Lower leg skin (tissue), 4 donors: ENCODE measurements at regions not wholly inside any gene's neighbourhood (a gene's known extent, or its start where the extent isn't known, plus 50 kb on each side); places are given as distances from the start of the nearest gene placed in this dataset.

ENCODE experiments used
- DNase-seq, 2 donors: peaks; one replicate each; pipeline ENCODE4 v3.0.0-alpha.2; 2019; ENCODE audit warnings: low spot score in 2 of 2
- H3K4me3 ChIP-seq: fragments of 200-600 bp; sonication (generic); 2 replicates; pipeline ENCODE4 v1.5.1; 2017; ENCODE audit warnings: mild to moderate bottlenecking, low read depth; ENCODE audit not compliant: poor library complexity, severe bottlenecking
- POLR2A ChIP-seq, 2 donors: fragments of 450-650 bp; IDR thresholded peaks; one replicate each; pipeline ENCODE4 v1.6.1; 2016 to 2017; ENCODE audit warnings: antibody characterized with exemption in 2 of 2, mild to moderate bottlenecking in 1 of 2, moderate library complexity in 1 of 2
- WGBS, 2 donors: methylation state at CpG; one replicate each; pipeline ENCODE4 v1.1.5; 2018; 5-methylcytosine and 5-hydroxymethylcytosine counted together
- intact Hi-C: fragments of 100-400 bp; cut with DNase I; formaldehyde crosslinking; loops from one replicate; pipeline ENCODE4 v1.15.0; 2023; ENCODE audit warnings: low total_unique reads
- TF ChIP-seq, protein P1 (sequence below), 3 donors: fragments of 450-650 bp; IDR thresholded peaks; one replicate each; pipeline ENCODE4 v1.5.1; 2016; ENCODE audit warnings: antibody characterized with exemption in 3 of 3, mild to moderate bottlenecking in 3 of 3, moderate library complexity in 2 of 3

DNA sequence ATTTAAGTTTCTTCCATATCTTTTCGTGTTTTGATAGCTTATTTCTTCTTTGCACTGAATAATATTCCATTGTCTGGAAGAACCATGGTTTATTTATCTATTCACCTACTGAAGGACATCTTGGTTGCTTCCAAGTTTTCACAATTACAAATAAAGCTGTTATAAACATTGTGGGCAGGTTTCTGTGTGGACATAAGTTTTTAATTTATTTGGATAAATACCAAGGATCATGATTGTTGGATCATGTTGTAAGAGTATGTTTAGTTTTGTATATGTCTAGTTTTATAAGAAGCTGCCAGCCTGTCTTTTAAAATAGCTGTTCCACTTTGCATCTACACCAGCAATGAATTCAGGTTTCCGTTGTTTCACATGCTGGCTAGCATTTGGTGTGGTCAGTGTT is 339.4 kb downstream of the CDH11 start:
- DNase-seq = no peak
- no peak overlapping the region for H3K4me3 ChIP-seq
- TF ChIP-seq, protein P1, sequence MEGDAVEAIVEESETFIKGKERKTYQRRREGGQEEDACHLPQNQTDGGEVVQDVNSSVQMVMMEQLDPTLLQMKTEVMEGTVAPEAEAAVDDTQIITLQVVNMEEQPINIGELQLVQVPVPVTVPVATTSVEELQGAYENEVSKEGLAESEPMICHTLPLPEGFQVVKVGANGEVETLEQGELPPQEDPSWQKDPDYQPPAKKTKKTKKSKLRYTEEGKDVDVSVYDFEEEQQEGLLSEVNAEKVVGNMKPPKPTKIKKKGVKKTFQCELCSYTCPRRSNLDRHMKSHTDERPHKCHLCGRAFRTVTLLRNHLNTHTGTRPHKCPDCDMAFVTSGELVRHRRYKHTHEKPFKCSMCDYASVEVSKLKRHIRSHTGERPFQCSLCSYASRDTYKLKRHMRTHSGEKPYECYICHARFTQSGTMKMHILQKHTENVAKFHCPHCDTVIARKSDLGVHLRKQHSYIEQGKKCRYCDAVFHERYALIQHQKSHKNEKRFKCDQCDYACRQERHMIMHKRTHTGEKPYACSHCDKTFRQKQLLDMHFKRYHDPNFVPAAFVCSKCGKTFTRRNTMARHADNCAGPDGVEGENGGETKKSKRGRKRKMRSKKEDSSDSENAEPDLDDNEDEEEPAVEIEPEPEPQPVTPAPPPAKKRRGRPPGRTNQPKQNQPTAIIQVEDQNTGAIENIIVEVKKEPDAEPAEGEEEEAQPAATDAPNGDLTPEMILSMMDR (IDR thresholded peaks at IDR 0.05) = no peak
- no peak for TF ChIP-seq POLR2A (IDR thresholded peaks at IDR 0.05)
- WGBS, 2 donors = 76 to 81% methylated on average over 2 of the region's 2 CpGs
- intact Hi-C loops = no loop called here

DNA sequence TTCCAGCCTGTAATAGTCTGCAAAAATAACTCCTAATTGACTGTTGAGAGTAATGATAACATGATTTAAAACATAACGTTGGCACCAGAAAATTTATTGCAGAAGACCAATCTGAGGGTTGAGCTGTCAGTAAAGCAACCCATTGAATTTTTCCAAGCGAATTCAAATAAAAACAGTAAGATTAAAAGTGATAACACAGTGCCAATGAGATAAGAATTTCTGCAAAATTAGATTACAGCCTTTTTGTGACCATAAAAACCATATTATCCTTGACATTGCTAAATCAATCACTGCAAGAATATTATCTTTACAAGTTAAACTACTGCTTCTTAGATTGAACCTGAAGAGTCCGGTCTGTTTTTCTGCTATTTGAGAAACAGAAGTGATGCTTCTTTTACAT is 341.4 kb downstream of the CDH11 start:
- H3K4me3 ChIP-seq = no peak overlapping the region
- TF ChIP-seq POLR2A (IDR thresholded peaks at IDR 0.05) = no peak
- TF ChIP-seq, protein P1 (IDR thresholded peaks at IDR 0.05) = no peak
- intact Hi-C loops = no loop called here
- DNase-seq = no peak
- 60 to 66% methylated on average over 3 of the region's 3 CpGs for WGBS, 2 donors

DNA sequence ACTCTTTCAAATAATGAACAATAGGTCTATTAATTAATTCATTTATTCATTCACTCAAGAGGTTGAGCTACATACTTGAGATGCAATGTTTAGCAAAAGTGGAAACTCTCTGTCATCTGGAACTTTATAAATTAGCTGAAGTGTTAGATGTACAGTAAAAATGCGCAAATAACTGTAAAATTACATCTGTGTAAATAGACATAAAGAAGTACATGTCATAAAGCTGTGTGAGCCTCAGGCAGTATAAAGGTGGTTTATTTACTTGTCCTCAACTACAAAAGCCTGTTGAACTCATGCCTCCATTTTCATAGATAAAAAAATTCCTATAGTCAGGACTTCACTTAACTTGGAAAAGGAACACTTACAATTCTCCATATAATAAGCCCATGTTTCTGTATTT is 343.1 kb downstream of the CDH11 start:
- intact Hi-C loops = no loop called here
- H3K4me3 ChIP-seq = no peak overlapping the region
- TF ChIP-seq, protein P1 (IDR thresholded peaks at IDR 0.05) = no peak
- no peak for TF ChIP-seq POLR2A (IDR thresholded peaks at IDR 0.05)
- DNase-seq = no peak
- 60 to 78% methylated on average over 1 of the region's 1 CpG for WGBS, 2 donors

- TF ChIP-seq, protein P1 (IDR thresholded peaks at IDR 0.05) = no peak
- no peak for TF ChIP-seq POLR2A (IDR thresholded peaks at IDR 0.05)
- no peak for DNase-seq
- WGBS, 2 donors = 52 to 63% methylated on average over 2 of the region's 2 CpGs
- H3K4me3 ChIP-seq = no peak overlapping the region
- intact Hi-C loops = no loop called here
These were observed 348.2 kb downstream of the CDH11 start for GRCh38 chr16:64773638-64774037.

DNA sequence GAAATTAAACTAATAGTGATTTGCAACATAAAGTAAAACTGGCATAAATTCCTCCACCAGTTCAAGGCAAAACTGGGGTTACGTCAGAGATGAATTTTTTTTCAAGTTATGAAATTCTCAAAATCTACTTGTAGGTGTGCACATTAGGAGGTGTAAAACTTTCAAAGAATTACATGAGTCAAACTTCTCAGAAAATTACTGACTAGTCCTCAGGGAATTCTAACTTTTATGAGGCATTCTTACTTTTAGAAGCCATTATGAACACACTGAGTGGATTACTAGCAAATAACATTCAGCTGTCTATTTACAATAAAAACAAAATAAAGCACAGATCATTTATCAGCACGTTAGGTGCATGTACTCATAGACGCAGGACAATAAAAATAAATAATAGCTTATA is 348.7 kb downstream of the CDH11 start:
- H3K4me3 ChIP-seq = no peak overlapping the region
- intact Hi-C loops = no loop called here
- 50 to 61% methylated on average over 3 of the region's 3 CpGs for WGBS, 2 donors
- no peak for DNase-seq
- TF ChIP-seq, protein P1 (IDR thresholded peaks at IDR 0.05) = no peak
- TF ChIP-seq POLR2A (IDR thresholded peaks at IDR 0.05) = no peak

DNA sequence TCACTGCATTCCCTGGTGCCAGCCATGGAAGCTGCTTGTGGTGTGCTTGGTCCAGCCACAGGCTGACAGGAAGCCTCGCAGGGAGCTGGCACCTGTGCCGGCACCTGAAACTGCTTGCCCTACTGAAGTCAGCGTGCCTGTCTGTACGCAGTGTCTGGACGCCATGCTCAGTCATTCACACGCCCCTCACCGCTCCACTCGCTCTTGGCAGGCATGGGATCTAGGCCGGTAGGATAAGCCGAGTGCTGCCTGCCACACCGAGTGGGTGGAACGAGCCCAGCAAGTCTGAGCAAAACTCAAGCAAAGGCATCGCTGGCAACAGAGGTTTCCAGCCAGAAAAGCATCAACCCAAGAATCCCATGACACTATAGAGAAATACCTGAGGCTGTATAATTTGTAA is 350.6 kb downstream of the CDH11 start:
- TF ChIP-seq, protein P1 (IDR thresholded peaks at IDR 0.05) = no peak
- no peak for TF ChIP-seq POLR2A (IDR thresholded peaks at IDR 0.05)
- intact Hi-C loops = no loop called here
- 61 to 79% methylated on average over 12 to 13 of the region's 13 CpGs for WGBS, 2 donors
- no peak overlapping the region for H3K4me3 ChIP-seq
- DNase-seq = no peak
